ENCODE measurements at regions not wholly inside any gene's neighbourhood (a gene's known extent, or its start where the extent isn't known, plus 50 kb on each side); places are given as distances from the start of the nearest gene placed in this dataset.

DNA sequence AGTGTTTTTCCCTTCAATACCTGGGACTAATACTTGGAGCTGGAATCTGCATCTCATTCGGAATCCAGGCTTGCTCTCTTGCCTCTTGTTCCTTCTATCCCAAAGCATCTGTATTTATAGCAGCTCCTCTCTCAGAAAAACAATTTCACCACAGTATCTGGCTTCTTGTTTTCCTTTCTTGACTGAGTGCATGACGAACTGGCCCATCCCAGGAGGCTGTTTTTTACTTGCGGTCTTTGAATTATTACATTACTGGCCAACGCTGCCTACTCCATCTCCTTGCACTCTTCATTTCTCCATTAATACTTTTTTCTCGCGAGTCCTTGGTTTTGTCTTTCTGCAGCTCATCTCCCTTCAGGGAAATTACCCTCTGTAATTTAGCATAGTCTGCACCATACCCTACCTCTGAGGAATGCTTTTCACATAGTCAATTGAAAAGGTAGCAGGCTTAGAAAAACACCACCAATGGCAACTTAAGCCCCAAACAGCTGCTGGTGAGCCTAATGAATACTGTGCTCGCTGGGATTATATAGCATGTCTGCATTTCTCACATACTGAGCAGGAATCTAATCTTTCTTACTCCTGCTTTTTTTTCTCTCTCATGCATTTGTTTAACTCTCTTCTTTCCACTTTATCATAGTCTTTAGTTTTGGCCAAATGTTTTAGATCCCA lies 277.4 kb upstream of the SESN3 start:
- TF ChIP-seq CTCF (IDR thresholded peaks at IDR 0.05) (no peak), POLR2A (IDR thresholded peaks at IDR 0.05) (no peak)

Measured in Peyer's patch (tissue), 4 donors.